ENCODE measurements at regions not wholly inside any gene's neighbourhood (a gene's known extent, or its start where the extent isn't known, plus 50 kb on each side); places are given as distances from the start of the nearest gene placed in this dataset.

GRCh38 chr11:131172011-131172410 lies 198.4 kb upstream of the NTM start:
- no TSS peak for BruUV-seq (replicated peaks)
- CTCF ChIA-PET = no interaction called here
- no peak for ATAC-seq

DNA sequence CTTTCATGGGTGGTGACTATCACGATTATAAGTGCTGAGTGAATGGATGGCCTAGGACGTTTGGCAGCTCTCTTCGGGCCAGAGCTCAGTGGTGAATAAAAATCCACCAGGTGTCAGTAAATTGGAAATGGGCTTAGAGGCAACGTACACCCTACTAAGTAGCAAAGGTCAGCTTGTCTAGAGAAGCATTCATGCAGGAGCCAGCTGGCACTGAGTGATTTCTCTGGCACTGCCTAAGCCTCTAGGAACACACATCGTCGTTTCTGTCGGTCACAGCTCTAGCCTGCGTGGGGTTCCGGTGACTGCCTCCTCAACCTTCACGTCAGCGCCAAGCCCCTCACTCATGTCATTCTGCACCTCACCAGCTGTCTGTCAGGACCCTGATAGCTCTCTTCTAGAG lies 192.4 kb upstream of the NTM start:
- intact Hi-C loops (cut with micrococcal nuclease; ENCODE audit: unreplicated experiment) = no loop called here
- no peak overlapping the region for H3K27ac ChIP-seq (ENCODE audit: low read length)
- ATAC-seq = no peak
- no peak for TF ChIP-seq POLR2AphosphoS5 (IDR thresholded peaks at IDR 0.05; ENCODE audit: low read depth, low read length)
- TF ChIP-seq TCF7L2 (IDR thresholded peaks at IDR 0.05; ENCODE audit: low read depth, low read length) = no peak
- TF ChIP-seq, protein P1, sequence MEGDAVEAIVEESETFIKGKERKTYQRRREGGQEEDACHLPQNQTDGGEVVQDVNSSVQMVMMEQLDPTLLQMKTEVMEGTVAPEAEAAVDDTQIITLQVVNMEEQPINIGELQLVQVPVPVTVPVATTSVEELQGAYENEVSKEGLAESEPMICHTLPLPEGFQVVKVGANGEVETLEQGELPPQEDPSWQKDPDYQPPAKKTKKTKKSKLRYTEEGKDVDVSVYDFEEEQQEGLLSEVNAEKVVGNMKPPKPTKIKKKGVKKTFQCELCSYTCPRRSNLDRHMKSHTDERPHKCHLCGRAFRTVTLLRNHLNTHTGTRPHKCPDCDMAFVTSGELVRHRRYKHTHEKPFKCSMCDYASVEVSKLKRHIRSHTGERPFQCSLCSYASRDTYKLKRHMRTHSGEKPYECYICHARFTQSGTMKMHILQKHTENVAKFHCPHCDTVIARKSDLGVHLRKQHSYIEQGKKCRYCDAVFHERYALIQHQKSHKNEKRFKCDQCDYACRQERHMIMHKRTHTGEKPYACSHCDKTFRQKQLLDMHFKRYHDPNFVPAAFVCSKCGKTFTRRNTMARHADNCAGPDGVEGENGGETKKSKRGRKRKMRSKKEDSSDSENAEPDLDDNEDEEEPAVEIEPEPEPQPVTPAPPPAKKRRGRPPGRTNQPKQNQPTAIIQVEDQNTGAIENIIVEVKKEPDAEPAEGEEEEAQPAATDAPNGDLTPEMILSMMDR (IDR thresholded peaks at IDR 0.05) = no peak
- TF ChIP-seq SIN3A (IDR thresholded peaks at IDR 0.05; ENCODE audit: borderline replicate concordance, insufficient read depth, low read depth, low read length) = no peak
- TF ChIP-seq, protein P2, sequence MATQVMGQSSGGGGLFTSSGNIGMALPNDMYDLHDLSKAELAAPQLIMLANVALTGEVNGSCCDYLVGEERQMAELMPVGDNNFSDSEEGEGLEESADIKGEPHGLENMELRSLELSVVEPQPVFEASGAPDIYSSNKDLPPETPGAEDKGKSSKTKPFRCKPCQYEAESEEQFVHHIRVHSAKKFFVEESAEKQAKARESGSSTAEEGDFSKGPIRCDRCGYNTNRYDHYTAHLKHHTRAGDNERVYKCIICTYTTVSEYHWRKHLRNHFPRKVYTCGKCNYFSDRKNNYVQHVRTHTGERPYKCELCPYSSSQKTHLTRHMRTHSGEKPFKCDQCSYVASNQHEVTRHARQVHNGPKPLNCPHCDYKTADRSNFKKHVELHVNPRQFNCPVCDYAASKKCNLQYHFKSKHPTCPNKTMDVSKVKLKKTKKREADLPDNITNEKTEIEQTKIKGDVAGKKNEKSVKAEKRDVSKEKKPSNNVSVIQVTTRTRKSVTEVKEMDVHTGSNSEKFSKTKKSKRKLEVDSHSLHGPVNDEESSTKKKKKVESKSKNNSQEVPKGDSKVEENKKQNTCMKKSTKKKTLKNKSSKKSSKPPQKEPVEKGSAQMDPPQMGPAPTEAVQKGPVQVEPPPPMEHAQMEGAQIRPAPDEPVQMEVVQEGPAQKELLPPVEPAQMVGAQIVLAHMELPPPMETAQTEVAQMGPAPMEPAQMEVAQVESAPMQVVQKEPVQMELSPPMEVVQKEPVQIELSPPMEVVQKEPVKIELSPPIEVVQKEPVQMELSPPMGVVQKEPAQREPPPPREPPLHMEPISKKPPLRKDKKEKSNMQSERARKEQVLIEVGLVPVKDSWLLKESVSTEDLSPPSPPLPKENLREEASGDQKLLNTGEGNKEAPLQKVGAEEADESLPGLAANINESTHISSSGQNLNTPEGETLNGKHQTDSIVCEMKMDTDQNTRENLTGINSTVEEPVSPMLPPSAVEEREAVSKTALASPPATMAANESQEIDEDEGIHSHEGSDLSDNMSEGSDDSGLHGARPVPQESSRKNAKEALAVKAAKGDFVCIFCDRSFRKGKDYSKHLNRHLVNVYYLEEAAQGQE (IDR thresholded peaks at IDR 0.05; ENCODE audit: insufficient read depth in 1 of 2, low read depth in 2 of 2, low read length in 1 of 2) = no peak
- no peak overlapping the region for H3K4me3 ChIP-seq (ENCODE audit: low read depth in 2 of 2, low read length in 2 of 2)
- no peaks in the 10 kb centered on the region for H3K36me3 ChIP-seq (ENCODE audit: control insufficient read depth, insufficient read depth, low read length)
- no peak for DNase-seq (ENCODE audit: low read depth, low spot score)
- H3K27me3 ChIP-seq (ENCODE audit: control insufficient read depth, insufficient read depth, low read length) = peaks cover 4% of the 10 kb centered on the region
- in situ Hi-C loops (cut with HindIII; ENCODE audit: low pct_unique_long_range_greater_than_20kb, low sequenced_read_pairs) = no loop called here
- POLR2A ChIA-PET = no interaction called here
- BruUV-seq (replicated peaks) = no TSS peak
- CTCF ChIA-PET = no interaction called here
- H3K4me1 ChIP-seq (ENCODE audit: control insufficient read depth, insufficient read depth, low read length) = no peaks in the 10 kb centered on the region
- no peaks in the 10 kb centered on the region for H3K9me3 ChIP-seq (ENCODE audit: control insufficient read depth, insufficient read depth, low read depth, low read length)

More at GRCh38 chr11:131172011-131172410, 198.4 kb upstream of the NTM start:
- Histone ChIP-seq H3K27me3 (ENCODE audit: control insufficient read depth, insufficient read depth, low read length) (peaks cover 3% of the 10 kb centered on the region; the same call in 1 of the 2 replicates), H3K27ac (ENCODE audit: low read length) (no peak overlapping the region), H3K4me3 (ENCODE audit: low read depth in 2 of 2, low read length in 2 of 2) (no peak overlapping the region), H3K9me3 (ENCODE audit: control insufficient read depth, insufficient read depth, low read depth, low read length) (no peaks in the 10 kb centered on the region), H3K4me1 (ENCODE audit: control insufficient read depth, insufficient read depth, low read length) (no peaks in the 10 kb centered on the region), H3K36me3 (ENCODE audit: control insufficient read depth, insufficient read depth, low read length) (no peaks in the 10 kb centered on the region)
- DNase-seq (ENCODE audit: low read depth, low spot score) = no peak
- intact Hi-C loops (cut with micrococcal nuclease; ENCODE audit: unreplicated experiment) (no loop called here), in situ Hi-C loops (cut with HindIII; ENCODE audit: low pct_unique_long_range_greater_than_20kb, low sequenced_read_pairs) (no loop called here)
- POLR2A ChIA-PET = no interaction called here
- TF ChIP-seq POLR2AphosphoS5 (IDR thresholded peaks at IDR 0.05; ENCODE audit: low read depth, low read length) (no peak), TCF7L2 (IDR thresholded peaks at IDR 0.05; ENCODE audit: low read depth, low read length) (no peak), SIN3A (IDR thresholded peaks at IDR 0.05; ENCODE audit: borderline replicate concordance, insufficient read depth, low read depth, low read length) (no peak)
- TF ChIP-seq, protein P1 (IDR thresholded peaks at IDR 0.05) = no peak
- TF ChIP-seq, protein P2 (IDR thresholded peaks at IDR 0.05; ENCODE audit: insufficient read depth in 1 of 2, low read depth in 2 of 2, low read length in 1 of 2) = no peak
